Activated T-cell treated with anti-CD3 and anti-CD28 coated beads for 48 hours (primary cell): ENCODE measurements at regions not wholly inside any gene's neighbourhood (a gene's known extent, or its start where the extent isn't known, plus 50 kb on each side); places are given as distances from the start of the nearest gene placed in this dataset.

Experiments used
- DNase-seq: peaks from one replicate; pipeline ENCODE4 v3.0.0-alpha.2; 2020; ENCODE audit warnings: low read depth

- no peak for DNase-seq
These were observed 296.2 kb upstream of the FLRT2 start for GRCh38 chr14:85233756-85234155.

DNA sequence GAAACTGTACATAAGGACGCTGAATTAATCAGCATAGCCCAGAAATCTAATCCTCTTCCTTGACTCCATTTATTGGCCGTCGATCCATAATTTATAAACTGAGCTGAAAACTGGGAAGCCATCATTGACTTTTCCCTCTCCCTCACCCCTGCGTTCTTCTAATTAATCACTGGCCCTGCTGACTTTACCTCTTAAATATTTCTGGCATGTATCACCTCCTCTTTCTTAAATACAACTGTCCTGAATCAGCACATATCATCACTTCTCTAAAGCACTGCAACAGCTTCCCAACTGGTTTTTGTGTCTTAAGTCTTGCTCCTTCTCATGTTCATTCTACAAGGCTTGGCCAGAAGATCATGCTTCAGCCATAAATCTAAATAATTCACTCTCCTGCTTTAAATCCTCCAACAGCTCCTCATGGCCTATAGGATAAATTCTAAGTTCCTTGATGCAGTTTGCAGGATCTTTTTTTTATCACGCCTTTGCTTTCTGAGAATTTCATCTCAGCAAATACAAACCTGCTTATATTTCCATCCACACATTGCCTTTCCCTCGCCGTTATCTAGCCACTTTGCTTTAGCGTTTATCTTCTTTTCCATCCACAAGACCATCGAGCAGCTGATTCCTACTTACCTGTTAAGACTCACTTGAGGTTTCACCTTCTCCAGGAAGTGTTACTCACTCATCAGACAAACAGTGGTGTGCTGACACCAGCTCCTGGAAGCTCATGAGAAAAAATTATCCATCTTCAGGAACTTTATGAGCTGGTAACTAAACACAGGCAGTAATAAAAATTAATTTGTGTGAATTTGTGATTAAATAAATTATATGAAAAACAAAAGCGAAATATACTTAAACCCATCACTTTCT, 295.6 kb upstream of the FLRT2 start:
- DNase-seq, result no peak

GRCh38 chr14:85235868-85236267, 294.1 kb upstream of the FLRT2 start:
- DNase-seq, result no peak

DNA sequence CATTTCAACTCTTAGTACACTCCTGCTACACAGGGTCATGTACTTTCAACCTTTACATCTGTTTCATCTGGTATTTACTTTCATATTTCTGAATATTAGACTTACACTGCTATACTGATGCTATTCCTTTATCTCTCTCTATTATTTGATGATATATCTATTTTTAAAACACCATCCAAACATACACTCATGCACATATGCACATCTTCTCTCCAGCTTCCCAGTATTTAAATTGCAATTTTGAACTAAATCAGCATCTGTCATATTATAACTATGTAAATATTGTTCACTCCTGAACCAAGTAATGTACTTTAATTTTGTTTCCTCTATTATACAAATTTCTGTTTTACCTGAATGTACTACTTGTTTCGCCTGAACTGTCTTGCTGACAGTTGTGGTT, 293.6 kb upstream of the FLRT2 start:
- no peak for DNase-seq

DNA sequence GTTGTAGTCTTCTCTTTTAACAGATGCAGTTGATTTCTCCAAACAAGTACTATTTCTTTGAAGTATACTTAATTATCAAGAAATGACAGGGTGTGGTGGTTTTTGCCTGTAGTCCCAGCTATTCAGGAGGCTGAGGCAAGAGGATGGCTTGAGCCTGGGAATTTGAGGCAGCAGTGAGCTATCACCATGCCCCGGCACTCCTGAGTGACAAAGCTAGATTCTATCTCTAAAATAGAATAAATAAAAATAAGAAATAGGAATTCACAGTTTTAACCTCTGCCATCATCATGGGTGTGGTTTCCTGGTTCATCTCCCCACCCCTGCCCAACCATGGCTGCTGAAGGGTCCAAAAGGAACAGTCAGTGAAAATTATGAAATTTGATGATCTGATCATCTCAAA, 290.2 kb upstream of the FLRT2 start:
- DNase-seq, result no peak

DNA sequence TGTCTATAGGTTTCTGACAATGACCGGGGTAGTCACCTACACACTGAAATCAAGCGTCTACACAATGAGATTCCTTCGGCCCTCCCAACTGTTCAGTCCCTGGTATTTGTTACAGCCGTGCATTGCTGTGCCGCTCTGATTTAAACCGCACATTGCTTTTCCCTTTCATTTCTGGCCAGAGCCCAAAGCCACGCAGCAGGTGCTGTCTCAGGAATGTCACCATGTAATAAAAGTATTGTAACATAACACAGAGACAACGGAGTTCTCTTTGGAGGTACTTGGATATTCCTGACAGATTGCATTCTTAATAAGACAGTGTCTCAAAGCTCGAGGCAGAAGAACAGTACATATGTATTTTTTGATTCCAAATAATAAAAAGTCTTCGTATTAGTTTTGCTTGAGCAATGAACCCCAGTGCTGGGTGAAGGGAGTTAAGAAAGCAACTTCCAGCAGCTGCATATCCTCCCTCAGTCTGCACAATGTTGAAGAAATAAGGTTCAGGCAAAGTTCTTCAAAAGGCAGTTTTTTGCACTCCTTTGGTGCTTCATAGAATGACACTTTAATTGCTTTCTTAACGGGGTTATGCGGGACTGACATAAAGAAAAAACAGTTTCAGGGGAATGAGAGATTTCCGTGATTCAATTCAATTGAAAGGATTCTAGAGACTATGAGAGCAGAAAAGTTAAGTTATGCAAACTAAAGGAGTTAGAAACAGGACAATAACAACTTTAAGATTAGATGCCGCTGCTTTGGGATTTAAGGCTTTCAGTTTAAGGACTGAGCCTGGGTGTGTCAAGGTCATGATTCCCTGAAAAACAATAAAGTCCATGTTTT, 288.7 kb upstream of the FLRT2 start:
- DNase-seq, result no peak

GRCh38 chr14:85242666-85243065, 287.3 kb upstream of the FLRT2 start:
- no peak for DNase-seq

GRCh38 chr14:85243321-85243720, 286.6 kb upstream of the FLRT2 start:
- DNase-seq, result no peak

DNA sequence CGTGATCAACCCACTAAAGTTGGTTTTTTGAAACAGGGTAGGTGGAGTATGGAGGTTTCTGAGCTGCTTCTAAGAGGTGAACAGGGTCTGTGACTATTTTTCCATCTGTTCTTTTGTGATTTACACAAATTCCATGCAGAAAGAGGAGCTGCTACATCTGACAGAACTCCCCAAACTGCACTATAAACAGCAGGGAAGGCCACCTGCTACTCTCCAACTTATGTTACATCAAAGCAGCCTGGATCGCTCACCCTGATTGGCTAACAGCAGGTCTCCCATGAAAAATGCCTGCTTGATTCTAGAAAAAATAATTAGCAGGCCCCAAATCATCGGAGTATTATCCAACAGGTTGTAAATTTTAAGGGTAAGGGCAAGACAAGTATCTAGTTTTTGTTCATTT, 282.9 kb upstream of the FLRT2 start:
- DNase-seq, result no peak

DNA sequence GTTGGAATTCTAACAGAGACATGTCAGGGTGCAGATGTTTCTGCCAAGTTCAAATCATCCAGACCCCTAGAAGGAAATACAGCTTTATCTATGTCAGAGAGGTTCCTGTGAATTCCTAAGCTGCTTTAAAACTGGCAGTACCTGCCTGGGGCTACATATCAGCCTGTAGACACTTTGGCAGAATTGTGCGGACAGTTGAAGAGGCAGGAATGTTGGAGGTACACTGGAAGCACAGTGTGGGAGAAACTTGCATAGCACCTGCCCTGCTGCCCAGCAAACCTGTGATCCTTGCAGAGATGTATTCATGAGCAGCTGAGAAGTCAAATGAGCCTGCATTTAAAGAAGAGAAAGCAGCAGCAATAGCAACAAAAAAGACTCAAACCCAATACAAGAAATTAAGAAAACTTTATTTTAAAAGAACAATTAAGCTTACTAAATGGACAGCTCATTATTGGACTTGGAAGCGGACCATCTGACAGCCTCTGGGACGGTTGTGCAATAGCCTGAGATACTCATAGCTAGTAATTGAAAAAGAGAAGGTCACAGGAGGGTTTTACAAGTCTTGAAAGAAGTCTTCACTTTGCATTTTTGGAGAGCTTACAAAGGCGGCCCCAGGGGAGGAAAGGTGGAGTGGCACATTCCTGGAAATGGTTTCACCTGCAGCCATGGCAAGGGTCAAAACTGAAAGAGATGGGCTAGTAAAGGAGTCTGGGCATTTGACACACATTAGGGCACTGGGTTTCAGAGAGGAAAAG, 280.9 kb upstream of the FLRT2 start:
- DNase-seq, result no peak

DNA sequence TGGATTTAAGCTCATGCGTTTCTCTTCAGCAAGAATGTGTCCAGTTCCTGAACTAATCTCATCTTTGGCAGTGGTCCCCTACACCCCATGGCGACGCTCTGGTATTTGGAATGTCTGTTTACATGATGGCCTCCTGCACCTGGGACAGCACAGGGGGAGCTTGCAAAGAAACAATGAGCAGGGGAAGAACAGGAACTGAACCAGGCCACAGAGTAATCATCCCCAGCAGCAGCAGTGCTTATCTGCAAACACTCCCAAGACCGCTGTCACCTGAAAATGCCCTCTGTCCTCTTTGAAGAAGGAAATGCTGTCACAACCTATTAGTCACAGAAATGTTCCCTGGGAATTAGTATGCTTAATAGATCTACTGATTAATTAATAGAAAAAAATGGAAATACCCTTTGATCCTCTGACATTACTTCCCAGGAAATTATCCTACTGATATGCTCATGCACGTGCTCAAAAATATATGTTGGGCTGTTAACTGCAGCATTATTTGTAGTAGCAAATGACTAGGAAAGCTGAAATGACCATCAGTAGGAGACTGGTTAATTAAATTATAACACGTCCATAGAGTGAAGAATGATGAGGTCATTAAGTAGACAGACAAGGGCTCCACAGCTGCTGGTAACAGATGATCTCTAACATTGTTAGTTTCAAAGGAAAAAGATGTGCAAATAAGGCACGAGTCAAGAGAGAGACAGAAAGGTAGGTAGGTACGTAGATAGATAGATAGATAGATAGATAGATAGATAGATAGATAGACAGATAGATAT, 279.3 kb upstream of the FLRT2 start:
- no peak for DNase-seq

- no peak for DNase-seq
These were observed 277.9 kb upstream of the FLRT2 start for GRCh38 chr14:85252011-85252410.

- DNase-seq, result no peak
These were observed 275.2 kb upstream of the FLRT2 start for GRCh38 chr14:85254711-85255110.

- DNase-seq, result no peak
These were observed 272.7 kb upstream of the FLRT2 start for GRCh38 chr14:85257287-85257686.

DNA sequence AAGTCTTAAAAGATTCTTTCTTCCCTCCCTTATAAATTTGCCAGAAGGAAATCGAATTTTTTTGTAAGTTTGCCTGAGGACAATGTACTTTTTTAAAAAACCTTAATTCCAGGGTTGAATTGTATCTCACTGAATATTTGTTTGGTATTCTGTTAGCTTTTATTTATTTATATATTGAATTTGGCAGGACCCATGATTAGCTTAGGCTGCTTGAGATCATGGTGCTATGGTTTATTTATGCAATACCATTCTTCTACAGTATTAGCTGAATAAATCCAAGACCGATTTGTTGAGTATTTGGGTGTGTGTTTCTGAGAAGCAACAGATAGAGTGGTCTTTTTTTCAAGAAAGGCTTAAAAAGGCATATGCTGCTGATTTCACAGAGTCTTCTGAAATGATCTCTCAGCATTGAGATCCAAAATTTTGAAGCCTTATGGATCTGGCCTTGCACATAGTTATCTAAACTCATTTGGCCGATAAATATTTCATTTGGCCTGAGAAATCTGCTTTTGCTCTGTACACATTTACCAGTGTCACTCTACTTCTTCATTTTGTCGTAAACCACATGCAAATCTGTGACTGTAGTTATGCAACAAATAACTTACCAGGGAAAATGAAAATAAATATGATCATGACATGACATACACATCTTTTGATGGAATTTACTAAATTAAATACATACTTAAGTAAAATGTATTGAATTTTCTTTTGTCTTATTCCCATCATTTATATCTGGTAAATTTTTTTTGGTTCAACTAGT, 265.8 kb upstream of the FLRT2 start:
- DNase-seq, result no peak

DNA sequence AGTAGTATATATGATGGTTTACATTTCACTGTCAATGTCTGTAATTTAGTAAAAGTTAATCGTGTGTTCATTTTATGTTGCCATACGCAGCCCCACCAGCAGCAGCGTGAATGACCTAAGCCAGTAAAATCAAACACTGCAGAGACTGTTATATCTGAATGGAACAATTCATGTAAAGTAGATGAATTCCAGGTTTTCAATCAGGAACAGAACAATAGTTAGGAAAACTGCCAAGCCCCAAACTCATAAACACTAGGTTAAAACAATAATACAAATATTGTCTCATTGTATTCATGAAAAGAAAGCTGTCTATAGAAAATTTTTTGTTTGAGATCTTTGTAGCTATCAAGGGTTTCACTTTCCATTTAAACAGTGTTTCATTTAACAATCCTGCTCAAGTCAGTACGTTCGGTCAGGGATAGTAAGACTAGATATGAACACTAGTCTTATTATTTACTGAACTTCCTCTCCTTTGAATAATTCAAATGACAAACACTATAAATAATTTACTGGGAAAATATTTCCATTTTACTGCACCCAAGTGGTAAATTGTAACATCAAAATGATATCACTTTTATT, 256.8 kb upstream of the FLRT2 start:
- DNase-seq, result no peak

- DNase-seq, result no peak
These were observed 256.0 kb upstream of the FLRT2 start for GRCh38 chr14:85273952-85274351.

DNA sequence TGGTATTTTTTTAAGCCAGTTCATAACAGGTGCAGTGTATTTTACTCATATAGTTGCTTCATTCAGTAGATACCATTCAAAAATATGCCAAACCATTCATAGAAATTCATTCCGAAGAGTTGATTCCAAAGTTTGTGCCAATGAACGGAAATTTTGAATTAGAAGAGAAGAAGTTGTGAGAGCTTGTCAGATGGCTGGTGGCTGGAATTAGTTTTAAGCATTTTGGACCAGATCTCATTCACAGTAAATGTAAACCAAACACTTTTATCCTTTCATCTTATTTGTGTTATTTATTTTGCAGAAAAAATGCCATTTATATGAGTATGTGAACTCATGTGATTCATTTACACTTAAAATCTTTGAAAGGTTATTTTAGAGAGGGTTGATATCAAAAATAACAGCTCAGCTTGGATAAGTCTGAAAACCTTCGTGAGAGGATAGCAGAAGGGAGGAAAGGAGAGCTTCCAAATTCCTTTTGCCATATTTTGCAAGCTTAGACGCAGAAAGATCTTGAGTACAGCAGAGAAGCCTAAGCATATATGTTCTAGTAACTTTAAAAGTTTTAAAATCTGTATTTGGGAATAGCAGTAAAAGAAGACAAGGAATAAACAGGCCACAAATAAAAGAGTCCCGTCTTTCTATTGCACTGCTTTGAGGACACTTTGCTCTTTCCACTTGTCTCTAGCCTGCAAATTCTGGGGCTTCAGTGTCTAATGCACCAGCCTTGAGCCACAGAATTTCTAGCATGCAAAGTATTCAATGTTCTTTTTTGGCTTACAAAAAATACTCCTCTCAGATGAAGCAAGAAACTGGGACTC, 253.6 kb upstream of the FLRT2 start:
- no peak for DNase-seq

DNA sequence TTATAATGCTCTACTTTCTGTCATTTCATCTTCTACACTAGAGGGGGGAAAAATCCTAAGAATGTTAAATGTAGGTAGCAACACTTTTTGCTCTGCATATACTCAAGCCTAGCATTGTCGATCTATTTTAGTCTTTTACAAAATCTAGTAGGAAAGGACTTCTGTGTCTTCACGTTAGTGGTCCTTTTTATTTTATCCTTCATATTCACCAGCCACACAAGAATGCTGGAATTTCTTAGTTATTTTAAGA, 253.0 kb upstream of the FLRT2 start:
- no peak for DNase-seq

GRCh38 chr14:85279407-85279806, 250.5 kb upstream of the FLRT2 start:
- no peak for DNase-seq
